Astrocyte of the cerebellum (primary cell): ENCODE measurements at regions not wholly inside any gene's neighbourhood (a gene's known extent, or its start where the extent isn't known, plus 50 kb on each side); places are given as distances from the start of the nearest gene placed in this dataset.
"Not testable (repeated sequence)": the region's sequence is repeated elsewhere in the genome, so short reads cannot be mapped to it uniquely, and the experiment has no call there.

ENCODE experiments used
- DNase-seq: peaks from one replicate; pipeline ENCODE4 v3.0.0-alpha.2; 2011; ENCODE audit warnings: low read depth
- H3K4me3 ChIP-seq: 2 replicates; pipeline ENCODE4 v1.5.1; 2011; ENCODE audit warnings: mild to moderate bottlenecking, low read depth, low read length, moderate library complexity
- in situ Hi-C: cut with HindIII; loops from 2 replicates; pipeline ENCODE4 v1.10.0; 2017; ENCODE audit warnings: low sequenced_read_pairs
- TF ChIP-seq, protein P1 (sequence below): IDR thresholded peaks from 2 replicates; pipeline ENCODE4 v1.5.1; 2012; ENCODE audit warnings: low read length, low read depth, moderate library complexity, mild to moderate bottlenecking; ENCODE audit errors: missing control alignments

- no peak for DNase-seq
- in situ Hi-C loops, result no loop called here
- H3K4me3 ChIP-seq, result no peak overlapping the region
- TF ChIP-seq, protein P1, sequence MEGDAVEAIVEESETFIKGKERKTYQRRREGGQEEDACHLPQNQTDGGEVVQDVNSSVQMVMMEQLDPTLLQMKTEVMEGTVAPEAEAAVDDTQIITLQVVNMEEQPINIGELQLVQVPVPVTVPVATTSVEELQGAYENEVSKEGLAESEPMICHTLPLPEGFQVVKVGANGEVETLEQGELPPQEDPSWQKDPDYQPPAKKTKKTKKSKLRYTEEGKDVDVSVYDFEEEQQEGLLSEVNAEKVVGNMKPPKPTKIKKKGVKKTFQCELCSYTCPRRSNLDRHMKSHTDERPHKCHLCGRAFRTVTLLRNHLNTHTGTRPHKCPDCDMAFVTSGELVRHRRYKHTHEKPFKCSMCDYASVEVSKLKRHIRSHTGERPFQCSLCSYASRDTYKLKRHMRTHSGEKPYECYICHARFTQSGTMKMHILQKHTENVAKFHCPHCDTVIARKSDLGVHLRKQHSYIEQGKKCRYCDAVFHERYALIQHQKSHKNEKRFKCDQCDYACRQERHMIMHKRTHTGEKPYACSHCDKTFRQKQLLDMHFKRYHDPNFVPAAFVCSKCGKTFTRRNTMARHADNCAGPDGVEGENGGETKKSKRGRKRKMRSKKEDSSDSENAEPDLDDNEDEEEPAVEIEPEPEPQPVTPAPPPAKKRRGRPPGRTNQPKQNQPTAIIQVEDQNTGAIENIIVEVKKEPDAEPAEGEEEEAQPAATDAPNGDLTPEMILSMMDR, result no peak
Observed at GRCh38 chr9:714675-715074, 126.8 kb upstream of the DMRT1 start.

DNA sequence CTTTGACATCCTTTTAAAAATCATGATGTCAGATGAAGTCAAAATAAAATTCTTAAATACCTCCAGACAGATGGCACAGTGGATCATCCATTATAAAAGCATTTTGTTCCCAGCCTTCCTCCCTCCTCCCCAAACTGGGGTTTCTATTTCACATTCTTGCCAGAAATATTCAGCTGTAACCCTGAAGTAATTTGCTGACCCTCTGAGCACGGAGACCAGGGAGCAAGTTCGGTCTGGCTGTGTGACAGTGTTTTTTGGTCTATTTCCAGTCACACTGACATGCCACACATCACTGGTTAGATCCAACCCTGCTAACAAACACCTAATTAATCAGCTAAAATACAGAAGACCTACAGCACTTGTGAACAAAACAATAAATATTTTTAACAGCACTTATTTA is 126.2 kb upstream of the DMRT1 start:
- DNase-seq, result no peak
- no peak overlapping the region for H3K4me3 ChIP-seq
- in situ Hi-C loops, result no loop called here
- TF ChIP-seq, protein P1, result no peak

DNA sequence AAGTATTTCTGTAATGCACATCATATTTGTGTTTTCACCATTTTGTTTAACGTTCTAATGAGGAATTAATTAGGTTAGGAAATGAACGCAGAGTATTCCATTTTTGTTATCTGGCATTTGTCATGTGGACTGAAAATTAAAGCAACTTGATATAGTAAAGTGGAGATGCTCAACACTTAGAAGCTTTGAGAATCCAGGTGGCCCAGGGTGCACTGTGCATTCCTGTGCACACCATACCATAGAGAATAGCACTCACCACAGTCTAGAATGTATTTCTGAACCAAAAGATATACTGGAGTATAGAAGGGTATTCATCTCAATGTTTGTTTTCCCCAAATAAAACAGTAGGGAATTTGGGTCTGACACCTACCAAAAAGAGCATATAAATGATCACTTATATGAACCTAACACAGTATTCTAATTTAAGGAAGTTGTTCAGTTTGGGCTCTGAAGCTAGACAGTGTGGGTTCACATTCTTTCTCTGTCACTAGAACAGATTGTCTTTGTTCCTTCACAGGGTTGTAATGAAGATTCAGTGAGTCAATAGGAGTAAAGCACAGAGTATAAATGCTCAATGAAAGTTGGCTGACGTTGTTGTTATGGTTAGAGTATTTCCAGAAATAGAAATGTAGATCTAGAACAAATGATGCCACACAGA is 125.6 kb upstream of the DMRT1 start:
- TF ChIP-seq, protein P1, result no peak
- H3K4me3 ChIP-seq, result no peak overlapping the region
- in situ Hi-C loops, result no loop called here
- no peak for DNase-seq

- DNase-seq, result no peak
- TF ChIP-seq, protein P1, result no peak
- no peak overlapping the region for H3K4me3 ChIP-seq
- in situ Hi-C loops, result no loop called here
Observed at GRCh38 chr9:717722-718121, 123.8 kb upstream of the DMRT1 start.

DNA sequence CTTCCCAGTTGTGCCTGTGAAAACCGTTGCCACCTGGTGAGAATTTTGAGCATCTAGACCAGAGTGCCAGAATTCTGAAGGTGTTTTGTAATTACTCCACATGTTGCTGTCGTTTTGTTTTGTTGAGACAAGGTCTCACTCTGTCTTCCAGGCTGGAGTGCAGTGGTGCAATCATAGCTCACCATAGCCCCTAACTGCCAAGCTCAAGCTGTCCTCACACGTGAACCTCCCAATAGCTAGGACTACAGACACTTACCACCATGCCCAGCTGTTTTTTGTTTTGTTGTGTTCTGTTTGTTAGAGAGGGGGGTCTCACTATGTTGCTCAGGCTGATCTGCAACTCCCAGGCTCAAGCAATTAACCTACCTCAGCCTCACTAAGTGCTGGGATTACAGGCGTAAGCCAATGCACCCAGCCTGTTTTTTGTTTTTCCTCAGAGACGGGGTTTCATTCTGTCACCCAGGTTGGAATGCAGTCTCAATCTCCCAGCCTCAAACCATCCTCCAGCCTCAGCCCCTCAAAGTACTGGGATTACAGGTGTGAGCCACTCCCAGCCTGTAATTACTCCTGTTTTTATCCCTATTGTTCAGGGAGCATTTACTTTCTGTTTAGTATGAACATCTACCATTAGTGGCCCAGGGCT is 121.1 kb upstream of the DMRT1 start:
- in situ Hi-C loops, result no loop called here
- DNase-seq, result no peak
- TF ChIP-seq, protein P1, result no peak
- H3K4me3 ChIP-seq, result no peak overlapping the region

GRCh38 chr9:722388-722980 is 119.0 kb upstream of the DMRT1 start:
- H3K4me3 ChIP-seq, result no peak overlapping the region
- in situ Hi-C loops, result no loop called here
- DNase-seq, result no peak
- TF ChIP-seq, protein P1, result no peak

DNA sequence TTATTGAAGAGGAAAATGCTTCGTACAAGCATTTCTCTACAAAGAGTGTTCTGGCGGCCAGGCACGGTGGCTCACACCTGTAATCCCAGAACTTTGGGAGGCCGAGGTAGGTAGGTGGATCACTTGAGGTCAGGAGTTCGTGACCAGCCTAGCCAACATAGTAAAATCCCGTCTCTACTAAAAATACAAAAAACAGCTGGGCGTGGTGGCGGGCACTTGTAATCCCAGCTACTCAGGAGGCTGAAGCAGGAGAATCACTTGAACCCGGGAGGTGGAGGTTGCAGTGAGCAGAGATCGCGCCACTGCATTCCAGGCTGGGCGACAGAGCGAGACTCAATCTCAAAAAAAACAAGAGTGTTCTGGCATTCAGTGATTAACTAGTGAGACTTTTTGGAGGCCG is 117.0 kb upstream of the DMRT1 start:
- DNase-seq, in situ Hi-C loops, H3K4me3 ChIP-seq: not testable (repeated sequence)
